ENCODE measurements at regions not wholly inside any gene's neighbourhood (a gene's known extent, or its start where the extent isn't known, plus 50 kb on each side); places are given as distances from the start of the nearest gene placed in this dataset.

DNA sequence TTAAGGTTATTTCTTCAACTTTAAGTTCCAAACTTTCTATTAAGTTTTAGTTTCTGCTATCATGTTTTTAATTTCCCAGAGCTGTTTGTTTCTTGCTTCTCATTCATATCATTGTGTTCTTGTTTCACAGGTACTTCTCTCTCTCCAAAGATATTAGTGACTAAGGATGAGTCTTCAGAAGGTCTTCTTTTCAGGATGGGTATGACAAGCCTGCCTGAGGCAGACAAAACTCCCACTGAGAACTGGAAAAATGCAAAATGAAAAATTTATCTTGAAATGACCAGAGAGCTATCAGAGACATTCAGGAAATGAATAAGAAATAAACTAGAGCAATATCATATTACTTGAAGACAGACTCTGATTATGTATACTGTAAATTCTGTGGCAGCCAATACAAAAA, 110.8 kb upstream of the EGFR start:
- in situ Hi-C loops (cut with MboI; ENCODE audit: low pct_unique_long_range_greater_than_20kb, low sequenced_read_pairs, unreplicated experiment) = no loop called here
- no peak for DNase-seq (ENCODE audit: low spot score)
- TF ChIP-seq, protein P1, sequence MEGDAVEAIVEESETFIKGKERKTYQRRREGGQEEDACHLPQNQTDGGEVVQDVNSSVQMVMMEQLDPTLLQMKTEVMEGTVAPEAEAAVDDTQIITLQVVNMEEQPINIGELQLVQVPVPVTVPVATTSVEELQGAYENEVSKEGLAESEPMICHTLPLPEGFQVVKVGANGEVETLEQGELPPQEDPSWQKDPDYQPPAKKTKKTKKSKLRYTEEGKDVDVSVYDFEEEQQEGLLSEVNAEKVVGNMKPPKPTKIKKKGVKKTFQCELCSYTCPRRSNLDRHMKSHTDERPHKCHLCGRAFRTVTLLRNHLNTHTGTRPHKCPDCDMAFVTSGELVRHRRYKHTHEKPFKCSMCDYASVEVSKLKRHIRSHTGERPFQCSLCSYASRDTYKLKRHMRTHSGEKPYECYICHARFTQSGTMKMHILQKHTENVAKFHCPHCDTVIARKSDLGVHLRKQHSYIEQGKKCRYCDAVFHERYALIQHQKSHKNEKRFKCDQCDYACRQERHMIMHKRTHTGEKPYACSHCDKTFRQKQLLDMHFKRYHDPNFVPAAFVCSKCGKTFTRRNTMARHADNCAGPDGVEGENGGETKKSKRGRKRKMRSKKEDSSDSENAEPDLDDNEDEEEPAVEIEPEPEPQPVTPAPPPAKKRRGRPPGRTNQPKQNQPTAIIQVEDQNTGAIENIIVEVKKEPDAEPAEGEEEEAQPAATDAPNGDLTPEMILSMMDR (IDR thresholded peaks at IDR 0.05; ENCODE audit: extremely low read depth, insufficient read depth, missing control alignments) = no peak

DNA sequence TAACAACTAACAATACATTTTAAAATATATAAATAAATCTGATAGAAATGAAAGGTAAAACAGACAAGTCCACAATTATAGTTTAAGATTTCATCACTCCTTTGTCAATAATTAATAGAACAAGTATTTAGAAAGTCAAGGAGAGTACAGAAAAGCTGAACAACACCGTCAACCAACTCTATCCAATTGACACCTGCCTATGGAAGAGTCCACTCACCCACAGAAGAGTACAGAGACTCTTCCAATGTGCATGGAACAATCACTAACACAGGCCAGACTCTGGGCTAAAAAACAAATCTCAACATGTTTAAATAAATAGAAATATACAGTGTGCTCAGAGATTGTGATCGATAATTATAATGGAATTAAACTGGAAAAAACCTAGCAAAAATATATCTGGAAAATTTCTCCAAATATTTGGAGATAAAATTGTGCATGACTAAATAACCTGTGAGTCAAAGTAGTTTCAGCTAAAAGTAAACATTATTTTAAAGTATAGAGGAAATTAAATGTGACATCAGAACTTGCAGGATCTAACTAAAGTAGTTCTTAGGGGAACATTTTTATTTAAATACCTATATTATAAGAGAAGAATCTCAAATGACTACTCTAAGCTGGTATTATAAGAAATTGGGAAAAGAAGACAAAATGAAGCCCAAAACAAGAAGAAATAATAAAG, 109.9 kb upstream of the EGFR start:
- TF ChIP-seq, protein P1 (IDR thresholded peaks at IDR 0.05; ENCODE audit: extremely low read depth, insufficient read depth, missing control alignments) = no peak
- DNase-seq (ENCODE audit: low spot score) = no peak
- in situ Hi-C loops (cut with MboI; ENCODE audit: low pct_unique_long_range_greater_than_20kb, low sequenced_read_pairs, unreplicated experiment) = no loop called here

DNA sequence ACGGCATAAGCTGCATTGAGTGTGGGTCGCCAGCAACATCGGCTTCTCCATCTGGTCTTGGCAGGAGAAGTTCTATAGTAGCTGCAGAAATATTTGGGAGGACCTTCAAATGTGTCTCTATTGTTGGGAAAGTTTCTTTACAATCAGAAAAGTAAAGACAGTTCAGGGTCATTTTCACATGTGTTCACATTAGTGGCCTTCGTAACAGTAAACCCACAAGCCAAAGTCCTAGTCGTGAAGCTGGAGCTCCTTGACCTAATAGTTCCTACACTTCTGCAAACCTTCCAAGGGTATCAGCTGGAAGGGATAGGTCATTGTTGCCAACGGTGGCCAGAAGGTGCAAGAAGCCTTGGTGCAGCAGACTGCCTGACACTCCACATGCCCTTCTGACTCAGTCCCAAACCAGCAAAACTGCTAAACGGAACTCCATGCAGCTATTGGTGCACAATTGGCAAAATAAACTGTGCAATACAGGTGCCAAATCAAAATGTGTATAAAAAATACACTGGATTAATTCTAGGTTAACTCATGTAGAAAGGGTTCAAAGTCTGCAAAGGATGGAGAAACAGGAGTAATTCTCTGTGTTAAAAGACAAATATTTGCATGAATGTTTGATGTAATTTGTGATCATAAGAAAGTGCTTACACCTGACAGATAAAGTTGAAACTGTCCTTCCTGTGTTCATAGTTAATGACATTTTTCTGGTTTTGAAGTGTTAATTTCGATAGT, 102.8 kb upstream of the EGFR start:
- in situ Hi-C loops (cut with MboI; ENCODE audit: low pct_unique_long_range_greater_than_20kb, low sequenced_read_pairs, unreplicated experiment) = no loop called here
- no peak for DNase-seq (ENCODE audit: low spot score)
- TF ChIP-seq, protein P1 (IDR thresholded peaks at IDR 0.05; ENCODE audit: extremely low read depth, insufficient read depth, missing control alignments) = no peak

DNA sequence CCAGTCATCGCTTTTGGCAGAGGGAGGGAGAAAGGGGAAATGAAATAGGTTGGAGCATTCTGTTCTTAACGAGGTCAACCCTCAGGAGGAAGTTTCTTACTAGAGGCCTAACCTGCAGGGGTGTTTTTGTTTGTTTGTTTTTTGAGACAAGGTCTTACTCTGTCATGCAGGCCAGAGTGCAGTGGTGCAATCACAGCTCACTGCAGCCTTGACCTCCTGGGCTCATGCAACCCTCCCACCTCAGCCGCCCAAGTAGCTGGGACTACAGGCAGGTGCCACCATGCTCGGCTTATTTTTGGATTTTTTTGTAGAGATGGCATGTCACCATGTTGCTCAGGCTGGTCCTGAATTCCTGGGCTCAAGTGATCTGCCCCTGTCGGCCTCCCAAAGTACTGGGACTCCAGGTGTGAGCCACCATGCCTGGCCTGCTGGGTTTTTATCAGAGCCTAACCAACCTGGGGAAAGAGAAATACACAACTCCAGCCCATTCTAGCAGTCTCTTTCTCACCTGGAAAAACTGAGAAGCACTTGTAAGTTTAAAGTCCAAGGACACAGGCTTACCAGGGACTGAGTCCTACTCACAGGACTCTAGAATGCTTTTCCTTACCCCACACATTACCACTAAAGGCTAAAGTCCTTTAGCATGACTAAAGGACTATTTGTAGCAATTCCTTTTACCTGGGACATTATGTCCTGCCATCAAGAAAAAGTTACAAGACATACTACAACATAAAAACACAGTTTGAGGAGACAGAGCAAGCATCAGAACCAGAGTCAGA, 101.0 kb upstream of the EGFR start:
- in situ Hi-C loops (cut with MboI; ENCODE audit: low pct_unique_long_range_greater_than_20kb, low sequenced_read_pairs, unreplicated experiment) = no loop called here
- DNase-seq (ENCODE audit: low spot score) = no peak
- TF ChIP-seq, protein P1 (IDR thresholded peaks at IDR 0.05; ENCODE audit: extremely low read depth, insufficient read depth, missing control alignments) = no peak

DNA sequence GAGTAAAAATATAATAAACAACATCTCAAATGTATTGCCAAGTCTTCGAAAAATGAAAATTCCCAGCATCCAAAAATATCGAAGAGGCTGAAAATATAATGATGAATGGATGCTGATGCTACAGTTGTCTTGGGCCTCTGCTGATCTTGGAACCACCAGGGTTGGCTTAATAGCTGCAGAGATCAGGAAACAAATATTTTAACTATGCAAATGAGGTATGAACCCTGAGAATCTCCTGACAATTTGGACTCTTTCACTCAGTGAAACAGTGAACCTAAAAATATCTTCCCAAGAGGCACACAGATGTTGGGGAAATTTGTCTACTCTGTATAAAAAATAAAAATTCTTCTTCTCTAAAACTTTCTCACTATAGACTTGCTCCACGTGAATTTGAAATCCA, 97.7 kb upstream of the EGFR start:
- in situ Hi-C loops (cut with MboI; ENCODE audit: low pct_unique_long_range_greater_than_20kb, low sequenced_read_pairs, unreplicated experiment) = no loop called here
- DNase-seq (ENCODE audit: low spot score) = no peak
- TF ChIP-seq, protein P1 (IDR thresholded peaks at IDR 0.05; ENCODE audit: extremely low read depth, insufficient read depth, missing control alignments) = no peak

DNA sequence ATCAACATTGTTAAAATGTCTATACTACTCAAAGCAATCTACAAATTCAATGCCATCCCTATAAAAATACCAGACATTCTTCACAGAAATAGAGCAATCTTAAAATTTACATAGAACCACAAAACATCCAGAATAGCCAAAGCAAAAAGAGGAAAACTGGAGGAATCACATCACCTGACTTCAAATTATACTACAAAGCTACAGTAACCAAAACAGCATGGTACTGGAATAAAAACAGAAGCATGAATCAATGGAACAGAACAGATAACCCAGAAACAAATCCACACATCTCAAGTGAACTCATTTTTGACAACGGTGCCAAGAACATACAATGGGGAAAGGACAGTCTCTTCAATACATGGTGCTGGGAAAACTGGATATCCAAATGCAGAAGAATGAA, 87.3 kb upstream of the EGFR start:
- DNase-seq (ENCODE audit: low spot score) = no peak
- TF ChIP-seq, protein P1 (IDR thresholded peaks at IDR 0.05; ENCODE audit: extremely low read depth, insufficient read depth, missing control alignments) = no peak
- in situ Hi-C loops (cut with MboI; ENCODE audit: low pct_unique_long_range_greater_than_20kb, low sequenced_read_pairs, unreplicated experiment) = no loop called here

All from GM13977 (cell line).